CD14-positive monocyte (primary cell): ENCODE measurements at regions not wholly inside any gene's neighbourhood (a gene's known extent, or its start where the extent isn't known, plus 50 kb on each side); places are given as distances from the start of the nearest gene placed in this dataset.
A peak's percentile ranks its signal among the peaks of the same experiment; 100 is the strongest.
"Not testable (repeated sequence)": the region's sequence is repeated elsewhere in the genome, so short reads cannot be mapped to it uniquely, and the experiment has no call there.

Source experiments
- DNase-seq, 3 donors: peaks; one replicate each; pipeline ENCODE4 v3.0.0-alpha.2; 2011 to 2022
- H2AFZ ChIP-seq: 2 replicates; pipeline ENCODE4 v1.6.0; 2012; ENCODE audit warnings: mild to moderate bottlenecking, low read depth, low read length, inconsistent platforms; ENCODE audit not compliant: insufficient read depth, poor library complexity, severe bottlenecking
- H3K27ac ChIP-seq, 2 donors: 1 replicate in 1 of 2; 2 replicates in 1 of 2; pipeline ENCODE4 v1.5.1; 2012 to 2013; ENCODE audit warnings: low read length in 2 of 2, control low read depth in 1 of 2, inconsistent platforms in 1 of 2, low read depth in 1 of 2, mild to moderate bottlenecking in 1 of 2
- H3K27me3 ChIP-seq, 2 donors: one replicate each; pipeline versions ENCODE4 v1.6.0 to v1.6.1; 2011 to 2013; ENCODE audit warnings: low read length in 2 of 2; ENCODE audit not compliant: control insufficient read depth in 2 of 2, insufficient read depth in 2 of 2
- H3K36me3 ChIP-seq, 2 donors: replicated peaks in 1 of 2; 1 replicate in 1 of 2; 2 replicates in 1 of 2; pipeline versions ENCODE4 v1.5.1 to v1.6.1; 2012 to 2013; ENCODE audit warnings: low read length in 2 of 2, control low read depth in 1 of 2, inconsistent platforms in 1 of 2, mild to moderate bottlenecking in 1 of 2; ENCODE audit not compliant: insufficient read depth in 2 of 2, control insufficient read depth in 1 of 2
- H3K4me1 ChIP-seq, 2 donors: 1 replicate in 1 of 2; 2 replicates in 1 of 2; pipeline versions ENCODE4 v1.5.1 to v1.6.1; 2012 to 2013; ENCODE audit warnings: low read length in 2 of 2, control low read depth in 1 of 2, inconsistent platforms in 1 of 2, mild to moderate bottlenecking in 1 of 2, moderate library complexity in 1 of 2; ENCODE audit not compliant: insufficient read depth in 2 of 2, control insufficient read depth in 1 of 2
- H3K4me2 ChIP-seq: replicated peaks from 2 replicates; pipeline ENCODE3; 2012; ENCODE audit warnings: low read length, moderate library complexity, mild to moderate bottlenecking; ENCODE audit not compliant: poor library complexity, severe bottlenecking; ENCODE audit errors: extremely low read depth
- H3K4me3 ChIP-seq, 3 experiments: fragments of 200-600 bp in 1 of 3; sonication (generic) in 1 of 3; replicated peaks in 1 of 3; 1 replicate in 2 of 3; 2 replicates in 1 of 3; pipeline ENCODE4 v1.5.1; 2011 to 2013; ENCODE audit warnings: low read length in 3 of 3, mild to moderate bottlenecking in 3 of 3, control low read depth in 2 of 3, low read depth in 2 of 3, inconsistent platforms in 1 of 3, moderate library complexity in 1 of 3
- H3K79me2 ChIP-seq: 2 replicates; pipeline ENCODE4 v1.6.0; 2012; ENCODE audit warnings: mild to moderate bottlenecking, control low read depth, inconsistent platforms, low read length, moderate library complexity; ENCODE audit not compliant: insufficient read depth
- H3K9ac ChIP-seq: 2 replicates; pipeline ENCODE4 v1.6.0; 2017; ENCODE audit warnings: low read length, mild to moderate bottlenecking; ENCODE audit not compliant: insufficient read depth, poor library complexity, severe bottlenecking
- H3K9me3 ChIP-seq, 2 donors: replicated peaks in 1 of 2; 1 replicate in 1 of 2; 2 replicates in 1 of 2; pipeline versions ENCODE4 v1.5.1 to v1.6.1; 2012 to 2013; ENCODE audit warnings: low read length in 2 of 2, control low read depth in 1 of 2; ENCODE audit not compliant: control insufficient read depth in 1 of 2, insufficient read depth in 1 of 2
- H4K20me1 ChIP-seq: 2 replicates; pipeline ENCODE4 v1.6.0; 2012; ENCODE audit warnings: mild to moderate bottlenecking, low read length, control low read depth, moderate library complexity; ENCODE audit not compliant: insufficient read depth
- H3K27ac Mint-ChIP-seq, 7 donors: one replicate each; pipeline ENCODE4 v1.8.0; 2020; ENCODE audit warnings: mild to moderate bottlenecking in 7 of 7, mixed read lengths in 7 of 7, moderate library complexity in 6 of 7, inconsistent platforms in 2 of 7
- H3K27me3 Mint-ChIP-seq, 3 donors: one replicate each; pipeline ENCODE4 v1.8.0; 2021 to 2022; ENCODE audit warnings: low read depth in 3 of 3, mild to moderate bottlenecking in 3 of 3, mixed read lengths in 3 of 3, moderate library complexity in 3 of 3, inconsistent platforms in 1 of 3
- H3K36me3 Mint-ChIP-seq, 2 donors: one replicate each; pipeline ENCODE4 v1.8.0; 2020; ENCODE audit warnings: mixed read lengths in 2 of 2, inconsistent platforms in 1 of 2, mild to moderate bottlenecking in 1 of 2
- H3K4me1 Mint-ChIP-seq: one replicate; pipeline ENCODE4 v1.8.0; 2020; ENCODE audit warnings: mild to moderate bottlenecking, mixed read lengths
- H3K4me3 Mint-ChIP-seq, 2 donors: one replicate each; pipeline ENCODE4 v1.8.0; 2020; ENCODE audit warnings: mild to moderate bottlenecking in 2 of 2, mixed read lengths in 2 of 2, moderate library complexity in 1 of 2
- H3K9me3 Mint-ChIP-seq, 7 donors: one replicate each; pipeline ENCODE4 v1.8.0; 2020 to 2022; ENCODE audit warnings: mixed read lengths in 7 of 7, mild to moderate bottlenecking in 6 of 7, moderate library complexity in 6 of 7, inconsistent platforms in 2 of 7
- CTCF ChIP-seq: fragments of 200-600 bp; IDR thresholded peaks from one replicate; pipeline ENCODE4 v1.8.0; 2022; ENCODE audit warnings: antibody characterized with exemption, mild to moderate bottlenecking
- WGBS: methylation state at CpG from one replicate; pipeline ENCODE4 v1.1.5; 2013; ENCODE audit warnings: missing lambda C conversion rate; ENCODE audit not compliant: insufficient coverage; 5-methylcytosine and 5-hydroxymethylcytosine counted together
- intact Hi-C, 2 donors: fragments of 100-400 bp; cut with micrococcal nuclease; formaldehyde crosslinking; loops; one replicate each; pipeline versions ENCODE4 v1.15.0 to v1.15.1; 2023

GRCh38 chr1:29387210-29387609, 150.9 kb downstream of the PTPRU start:
- no peaks in the 10 kb centered on the region for H3K4me1 ChIP-seq
- H3K4me3 ChIP-seq: no peak overlapping the region
- no peaks in the 10 kb centered on the region for H3K9me3 Mint-ChIP-seq
- H3K9me3 ChIP-seq: no peaks in the 10 kb centered on the region
- H3K4me1 Mint-ChIP-seq: no peaks in the 10 kb centered on the region
- H3K27me3 ChIP-seq: no peaks in the 10 kb centered on the region
- no peak overlapping the region for H3K27ac ChIP-seq
- H3K4me2 ChIP-seq: no peak overlapping the region
- H3K27me3 Mint-ChIP-seq: peaks cover 8 to 14% (median 9%) of the 10 kb centered on the region in 3 donors
- H4K20me1 ChIP-seq: no peaks in the 10 kb centered on the region
- H3K27ac Mint-ChIP-seq: no peak overlapping the region
- no peaks in the 10 kb centered on the region for H3K79me2 ChIP-seq
- H2AFZ ChIP-seq: no peak overlapping the region
- 69% methylated on average over 3 of the region's 3 CpGs for WGBS
- peak overlapping the region in 1 of 2 donors; percentile 7 for H3K4me3 Mint-ChIP-seq
- no peak for TF ChIP-seq CTCF
- H3K36me3 Mint-ChIP-seq: no peaks in the 10 kb centered on the region
- intact Hi-C loops: no loop called here
- no peak overlapping the region for H3K9ac ChIP-seq
- DNase-seq: no peak
- H3K36me3 ChIP-seq: no peaks in the 10 kb centered on the region

- peaks cover 8 to 14% (median 9%) of the 10 kb centered on the region in 3 donors for H3K27me3 Mint-ChIP-seq
- H3K79me2 ChIP-seq, H3K36me3 Mint-ChIP-seq: not testable (repeated sequence)
Measured at GRCh38 chr1:29386453-29386852, 150.1 kb downstream of the PTPRU start.

More at GRCh38 chr1:29386453-29386852, 150.1 kb downstream of the PTPRU start:
- H3K9me3 Mint-ChIP-seq, H3K9me3 ChIP-seq, H3K4me1 ChIP-seq, intact Hi-C loops, H3K27me3 ChIP-seq, H3K4me1 Mint-ChIP-seq, H3K27ac ChIP-seq, H4K20me1 ChIP-seq, H3K4me3 Mint-ChIP-seq, H3K4me3 ChIP-seq, H3K9ac ChIP-seq, DNase-seq, H3K36me3 ChIP-seq, H3K27ac Mint-ChIP-seq, H3K4me2 ChIP-seq, H2AFZ ChIP-seq: not testable (repeated sequence)
- no CpG with 5 or more reads among the region's 1 CpG for WGBS
